IMR-90 (cell line): ENCODE measurements at regions not wholly inside any gene's neighbourhood (a gene's known extent, or its start where the extent isn't known, plus 50 kb on each side); places are given as distances from the start of the nearest gene placed in this dataset.

Experiments
- ATAC-seq: fragments of 200-7000 bp; cut with Tn5 transposase; 2 replicates; pipeline ENCODE4 v1.9.1; 2020; ENCODE audit warnings: low read depth, mild to moderate bottlenecking, moderate library complexity
- BruUV-seq: library from RNA; stranded (reverse); fragments of 400-500 nt; replicated peaks from 2 replicates; lab custom pipeline; 2021; lab: Mats Ljungman, UMichigan
- CTCF ChIA-PET: fragments of 300-600 bp; formaldehyde crosslinking; extraction: SDS; loops from one replicate; lab custom pipeline; 2021; ENCODE audit warnings: antibody characterized with exemption; lab: Yijun Ruan, JAX
- POLR2A ChIA-PET: fragments of 300-600 bp; sonication (Branson Sonifier 250); formaldehyde crosslinking; loops from one replicate; lab custom pipeline; 2022; ENCODE audit warnings: antibody characterized with exemption; ENCODE audit not compliant: unreplicated experiment; lab: Charles Lee
- DNase-seq: peaks from one replicate; pipeline ENCODE4 v3.0.0; 2013
- H2AFZ ChIP-seq: replicated peaks from 2 replicates; pipeline ENCODE3; 2013; ENCODE audit warnings: low read length, mild to moderate bottlenecking; ENCODE audit not compliant: poor library complexity
- H2AK5ac ChIP-seq: 2 replicates; pipeline ENCODE4 v1.6.1; 2013; ENCODE audit warnings: low read depth, low read length, inconsistent platforms
- H2AK9ac ChIP-seq: replicated peaks from 2 replicates; pipeline ENCODE3; 2013; ENCODE audit warnings: mild to moderate bottlenecking, low read depth, low read length, moderate library complexity; ENCODE audit not compliant: poor library complexity
- H2BK120ac ChIP-seq: 2 replicates; pipeline ENCODE4 v1.6.1; 2013; ENCODE audit warnings: low read depth, low read length, inconsistent platforms
- H2BK15ac ChIP-seq: 3 replicates; pipeline ENCODE4 v1.6.1; 2013; ENCODE audit warnings: low read depth, low read length, inconsistent platforms
- H2BK20ac ChIP-seq: 2 replicates; pipeline ENCODE4 v1.6.1; 2013; ENCODE audit warnings: low read depth, mild to moderate bottlenecking, inconsistent platforms, low read length, moderate library complexity
- H2BK5ac ChIP-seq: 2 replicates; pipeline ENCODE4 v1.6.1; 2013; ENCODE audit warnings: mild to moderate bottlenecking, low read depth, low read length, inconsistent platforms; ENCODE audit not compliant: poor library complexity, severe bottlenecking
- H3K14ac ChIP-seq: replicated peaks from 2 replicates; pipeline ENCODE4 v1.6.1; 2013; ENCODE audit warnings: low read depth, low read length, inconsistent platforms
- H3K18ac ChIP-seq: 2 replicates; pipeline ENCODE4 v1.6.1; 2013; ENCODE audit warnings: low read depth, low read length, control low read depth
- H3K23ac ChIP-seq: 2 replicates; pipeline ENCODE4 v1.6.1; 2013; ENCODE audit warnings: low read depth, low read length, inconsistent platforms
- H3K27ac ChIP-seq: 2 replicates; pipeline ENCODE4 v1.5.1; 2013; ENCODE audit warnings: mild to moderate bottlenecking, control low read depth, low read length; ENCODE audit not compliant: insufficient read depth
- H3K27me3 ChIP-seq: 2 replicates; pipeline ENCODE4 v1.6.1; 2013; ENCODE audit warnings: low read length; ENCODE audit not compliant: control insufficient read depth, insufficient read depth
- H3K36me3 ChIP-seq: 2 replicates; pipeline ENCODE4 v1.6.1; 2013; ENCODE audit warnings: low read length, mixed read lengths; ENCODE audit not compliant: control insufficient read depth, insufficient read depth
- H3K4ac ChIP-seq: 2 replicates; pipeline ENCODE4 v1.6.1; 2013; ENCODE audit warnings: low read depth, low read length, inconsistent platforms
- H3K4me1 ChIP-seq: 2 replicates; pipeline ENCODE4 v1.6.1; 2013; ENCODE audit warnings: low read length, mixed read lengths; ENCODE audit not compliant: control insufficient read depth, insufficient read depth
- H3K4me2 ChIP-seq: 2 replicates; pipeline ENCODE4 v1.6.1; 2013; ENCODE audit warnings: low read depth, mild to moderate bottlenecking, control low read depth, low read length, moderate library complexity
- H3K4me3 ChIP-seq: 2 replicates; pipeline ENCODE4 v1.5.1; 2013; ENCODE audit warnings: low read depth, mild to moderate bottlenecking, control low read depth, low read length, moderate library complexity; ENCODE audit not compliant: insufficient read depth
- H3K56ac ChIP-seq: 2 replicates; pipeline ENCODE4 v1.6.1; 2013; ENCODE audit warnings: low read length, inconsistent platforms; ENCODE audit not compliant: insufficient read depth; ENCODE audit errors: extremely low read depth
- H3K79me1 ChIP-seq, 2 experiments: 2 replicates each; pipeline ENCODE4 v1.6.1; 2013; ENCODE audit warnings: low read length in 2 of 2, inconsistent platforms in 1 of 2, low read depth in 1 of 2
- H3K9ac ChIP-seq: 2 replicates; pipeline ENCODE4 v1.6.1; 2013; ENCODE audit warnings: low read depth, low read length, control low read depth
- H3K9me1 ChIP-seq: 2 replicates; pipeline ENCODE4 v1.6.1; 2013; ENCODE audit warnings: low read length, inconsistent platforms; ENCODE audit not compliant: insufficient read depth
- H3K9me3 ChIP-seq: 2 replicates; pipeline ENCODE4 v1.6.1; 2013; ENCODE audit warnings: low read length; ENCODE audit not compliant: control insufficient read depth, insufficient read depth
- H4K20me1 ChIP-seq: 2 replicates; pipeline ENCODE4 v1.6.1; 2013; ENCODE audit warnings: low read length, inconsistent platforms; ENCODE audit not compliant: insufficient read depth
- H4K5ac ChIP-seq: 2 replicates; pipeline ENCODE4 v1.6.1; 2013; ENCODE audit warnings: mild to moderate bottlenecking, low read depth, low read length, control low read depth
- H4K8ac ChIP-seq, 2 experiments: 2 replicates each; pipeline ENCODE4 v1.6.1; 2013; ENCODE audit warnings: low read depth in 2 of 2, low read length in 2 of 2, control low read depth in 1 of 2, inconsistent platforms in 1 of 2
- H4K91ac ChIP-seq: 2 replicates; pipeline ENCODE4 v1.6.1; 2013; ENCODE audit warnings: low read depth, low read length, inconsistent platforms; ENCODE audit not compliant: insufficient read depth
- BHLHE40 ChIP-seq: fragments of 150-350 bp; IDR thresholded peaks from 2 replicates; pipeline ENCODE4 v1.6.1; 2016; ENCODE audit warnings: mild to moderate bottlenecking, low read depth, low read length
- CEBPB ChIP-seq: IDR thresholded peaks from 2 replicates; pipeline ENCODE4 v1.6.1; 2012; ENCODE audit warnings: low read depth, low read length, improper control_type of control experiment
- CHD1 ChIP-seq: IDR thresholded peaks from 2 replicates; pipeline ENCODE4 v1.6.1; 2012; ENCODE audit warnings: low read depth, low read length, improper control_type of control experiment
- MAFK ChIP-seq: IDR thresholded peaks from 2 replicates; pipeline ENCODE4 v1.6.1; 2012; ENCODE audit warnings: low read depth, low read length, improper control_type of control experiment
- MXI1 ChIP-seq: IDR thresholded peaks from 2 replicates; pipeline ENCODE4 v1.6.1; 2012; ENCODE audit warnings: low read depth, mild to moderate bottlenecking, low read length, moderate library complexity, borderline replicate concordance
- NFE2L2 ChIP-seq: fragments of 150-350 bp; IDR thresholded peaks from 2 replicates; pipeline ENCODE4 v1.6.1; 2016; ENCODE audit warnings: low read depth, mild to moderate bottlenecking, low read length
- POLR2A ChIP-seq: IDR thresholded peaks from 2 replicates; pipeline ENCODE4 v1.6.1; 2012; ENCODE audit warnings: mild to moderate bottlenecking, low read depth, low read length
- RCOR1 ChIP-seq: IDR thresholded peaks from 2 replicates; pipeline ENCODE4 v1.6.1; 2012; ENCODE audit warnings: mild to moderate bottlenecking, low read length, improper control_type of control experiment; ENCODE audit not compliant: insufficient replicate concordance
- SMC3 ChIP-seq: fragments of 150-350 bp; IDR thresholded peaks from 2 replicates; pipeline ENCODE4 v1.6.1; 2016; ENCODE audit warnings: low read depth, mild to moderate bottlenecking, antibody characterized with exemption, low read length, moderate library complexity
- USF2 ChIP-seq: fragments of 150-350 bp; IDR thresholded peaks from 2 replicates; pipeline ENCODE4 v1.6.1; 2017; ENCODE audit warnings: mild to moderate bottlenecking, antibody characterized with exemption, low read length, low read depth
- WGBS, 2 experiments: methylation state at CpG; one replicate each; pipeline versions ENCODE4 v1.1.5 to v1.1.7; 2013; ENCODE audit warnings: missing lambda C conversion rate in 2 of 2; ENCODE audit not compliant: insufficient read length in 1 of 2; ENCODE audit errors: extremely low coverage in 2 of 2; 5-methylcytosine and 5-hydroxymethylcytosine counted together
- dilution Hi-C: fragments of 300-500 bp; cut with HindIII; formaldehyde crosslinking; loops from one replicate; pipeline ENCODE4 v1.14.3; 2018; ENCODE audit warnings: low sequenced_read_pairs; ENCODE audit not compliant: unreplicated experiment
- in situ Hi-C: fragments of 300-500 bp; cut with MboI; formaldehyde crosslinking; loops from 3 replicates; pipeline ENCODE4 v1.14.3; 2019; ENCODE audit warnings: low sequenced_read_pairs, inconsistent platforms, mixed read lengths
- intact Hi-C: fragments of 100-400 bp; cut with micrococcal nuclease; formaldehyde crosslinking; loops from 2 replicates; pipeline ENCODE4 v1.10.0; 2022

- Histone ChIP-seq H3K4me2 (no peak overlapping the region), H3K18ac (no peak overlapping the region), H3K4ac (no peak overlapping the region), H4K20me1 (no peaks in the 10 kb centered on the region), H2BK120ac (no peak overlapping the region), H2BK5ac (no peak overlapping the region), H3K23ac (no peak overlapping the region), H3K4me3 (no peak overlapping the region), H2AK9ac (no peak overlapping the region), H4K91ac (no peak overlapping the region), H3K14ac (no peak overlapping the region), H4K5ac (no peak overlapping the region), H2AFZ (no peak overlapping the region), H3K27me3 (peaks cover 1% of the 10 kb centered on the region; the same call in 1 of the 2 replicates), H3K9me1 (no peaks in the 10 kb centered on the region), H4K8ac (no peak overlapping the region), H3K9ac (no peak overlapping the region), H2BK20ac (no peak overlapping the region), H2AK5ac (no peak overlapping the region), H3K56ac (no peak overlapping the region), H3K36me3 (no peaks in the 10 kb centered on the region), H3K9me3 (no peaks in the 10 kb centered on the region), H2BK15ac (no peak overlapping the region), H3K79me1 (no peaks in the 10 kb centered on the region), H3K27ac (no peak overlapping the region), H3K4me1 (no peaks in the 10 kb centered on the region)
- TF ChIP-seq SMC3: no peak
- TF ChIP-seq MXI1: no peak
- no peak for TF ChIP-seq USF2
- TF ChIP-seq CHD1: no peak
- no peak for TF ChIP-seq NFE2L2
- no peak for TF ChIP-seq POLR2A
- TF ChIP-seq CEBPB: no peak
- TF ChIP-seq MAFK: no peak
- no peak for TF ChIP-seq BHLHE40
- no peak for TF ChIP-seq RCOR1
- DNase-seq (no peak), ATAC-seq (no peak)
- intact Hi-C loops: no loop called here
- BruUV-seq: no TSS peak
- CTCF ChIA-PET: no interaction called here
- POLR2A ChIA-PET: no interaction called here
- dilution Hi-C loops: no loop called here
- in situ Hi-C loops: no loop called here
- WGBS, 2 experiments: 60% methylated on average over 2 of the region's 7 CpGs; no CpG with 5 or more reads in 1 of the 2 experiments
These were observed 148.4 kb upstream of the LRFN2 start for GRCh38 chr6:40735521-40735920.
